HEK293T (cell line): ENCODE measurements at regions not wholly inside any gene's neighbourhood (a gene's known extent, or its start where the extent isn't known, plus 50 kb on each side); places are given as distances from the start of the nearest gene placed in this dataset.

Experiments
- CTCF ChIA-PET: fragments of 350-600 bp; formaldehyde crosslinking; extraction: SDS; loops from one replicate; lab custom pipeline; 2021; ENCODE audit warnings: antibody characterized with exemption, inconsistent platforms; lab: Yijun Ruan, JAX
- POLR2A ChIA-PET: fragments of 350-600 bp; formaldehyde crosslinking; extraction: SDS; loops from one replicate; lab custom pipeline; 2020; ENCODE audit warnings: antibody characterized with exemption, inconsistent platforms; lab: Yijun Ruan, JAX
- DNase-seq: peaks from one replicate; pipeline ENCODE4 v3.0.0; 2012; ENCODE audit warnings: mixed read lengths; ENCODE audit errors: extremely low spot score
- ARNT ChIP-seq: fragments of 450-650 bp; IDR thresholded peaks from 2 replicates; pipeline ENCODE4 v1.6.1; 2017; ENCODE audit warnings: mild to moderate bottlenecking
- BHLHE40 ChIP-seq: fragments of 450-650 bp; IDR thresholded peaks from 2 replicates; pipeline ENCODE4 v1.6.1; 2016; ENCODE audit warnings: mild to moderate bottlenecking, moderate library complexity, borderline replicate concordance
- CTBP1 ChIP-seq: fragments of 450-650 bp; IDR thresholded peaks from 2 replicates; pipeline ENCODE4 v1.6.1; 2016; ENCODE audit warnings: borderline replicate concordance
- ELF4 ChIP-seq: fragments of 450-650 bp; IDR thresholded peaks from 2 replicates; pipeline ENCODE4 v1.6.1; 2017; ENCODE audit warnings: antibody characterized with exemption
- FOXA1 ChIP-seq: fragments of 450-650 bp; IDR thresholded peaks from 2 replicates; pipeline ENCODE4 v1.6.1; 2016; ENCODE audit warnings: mild to moderate bottlenecking
- FOXK2 ChIP-seq: fragments of 450-650 bp; IDR thresholded peaks from 2 replicates; pipeline ENCODE4 v1.6.1; 2016; ENCODE audit warnings: mild to moderate bottlenecking
- FOXM1 ChIP-seq: fragments of 450-650 bp; IDR thresholded peaks from 2 replicates; pipeline ENCODE4 v1.6.1; 2017; ENCODE audit warnings: mild to moderate bottlenecking, borderline replicate concordance
- HDGF ChIP-seq: fragments of 450-650 bp; IDR thresholded peaks from 2 replicates; pipeline ENCODE4 v1.6.1; 2017; ENCODE audit warnings: antibody characterized with exemption, borderline replicate concordance
- L3MBTL2 ChIP-seq: fragments of 450-650 bp; conservative IDR thresholded peaks from 2 replicates; pipeline ENCODE4 v1.6.1; 2016; ENCODE audit warnings: mild to moderate bottlenecking
- LEF1 ChIP-seq: fragments of 450-650 bp; IDR thresholded peaks from 2 replicates; pipeline ENCODE4 v1.6.1; 2017; ENCODE audit warnings: mild to moderate bottlenecking, borderline replicate concordance
- NFRKB ChIP-seq: fragments of 450-650 bp; IDR thresholded peaks from 2 replicates; pipeline ENCODE4 v1.6.1; 2016; ENCODE audit warnings: mild to moderate bottlenecking, moderate library complexity
- SP1 ChIP-seq: fragments of 450-650 bp; IDR thresholded peaks from 2 replicates; pipeline ENCODE4 v1.6.1; 2017
- SUZ12 ChIP-seq: fragments of 450-650 bp; IDR thresholded peaks from 2 replicates; pipeline ENCODE4 v1.6.1; 2016; ENCODE audit warnings: mild to moderate bottlenecking
- TARDBP ChIP-seq: fragments of 450-650 bp; IDR thresholded peaks from 2 replicates; pipeline ENCODE4 v1.6.1; 2016
- ZNF384 ChIP-seq: fragments of 450-650 bp; IDR thresholded peaks from 2 replicates; pipeline ENCODE4 v1.6.1; 2016
- TF ChIP-seq, protein P1 (sequence below): fragments of 450-650 bp; IDR thresholded peaks from 2 replicates; pipeline ENCODE4 v1.6.1; 2016

GRCh38 chr4:92170340-92170739, 133.4 kb upstream of the GRID2 start:
- CTCF ChIA-PET = no interaction called here
- DNase-seq = no peak
- POLR2A ChIA-PET = no interaction called here
- no peak for TF ChIP-seq ELF4
- TF ChIP-seq SP1 = no peak
- TF ChIP-seq CTBP1 = no peak
- TF ChIP-seq BHLHE40 = no peak
- TF ChIP-seq ZNF384 = no peak
- TF ChIP-seq LEF1 = no peak
- no peak for TF ChIP-seq FOXK2
- no peak for TF ChIP-seq L3MBTL2
- no peak for TF ChIP-seq SUZ12
- TF ChIP-seq, protein P1, sequence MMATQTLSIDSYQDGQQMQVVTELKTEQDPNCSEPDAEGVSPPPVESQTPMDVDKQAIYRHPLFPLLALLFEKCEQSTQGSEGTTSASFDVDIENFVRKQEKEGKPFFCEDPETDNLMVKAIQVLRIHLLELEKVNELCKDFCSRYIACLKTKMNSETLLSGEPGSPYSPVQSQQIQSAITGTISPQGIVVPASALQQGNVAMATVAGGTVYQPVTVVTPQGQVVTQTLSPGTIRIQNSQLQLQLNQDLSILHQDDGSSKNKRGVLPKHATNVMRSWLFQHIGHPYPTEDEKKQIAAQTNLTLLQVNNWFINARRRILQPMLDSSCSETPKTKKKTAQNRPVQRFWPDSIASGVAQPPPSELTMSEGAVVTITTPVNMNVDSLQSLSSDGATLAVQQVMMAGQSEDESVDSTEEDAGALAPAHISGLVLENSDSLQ = no peak
- no peak for TF ChIP-seq HDGF

DNA sequence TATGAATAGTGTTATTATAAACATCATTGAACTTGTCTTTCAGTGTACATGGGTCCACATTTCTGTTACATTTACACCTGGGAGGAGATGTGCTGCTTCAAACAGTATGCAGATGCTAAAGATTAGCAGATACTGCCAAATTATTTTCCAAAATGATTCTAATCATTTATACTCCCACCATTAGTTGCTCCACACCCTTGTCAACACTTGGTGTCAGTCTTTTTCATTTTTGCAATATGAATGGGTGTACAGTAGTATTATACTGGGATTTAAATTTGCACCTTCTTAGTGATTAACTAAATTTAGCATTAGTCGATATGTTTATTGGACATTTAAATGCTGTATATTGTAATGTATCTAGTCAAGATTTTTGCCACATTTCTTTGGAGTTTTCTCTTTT, 131.6 kb upstream of the GRID2 start:
- DNase-seq = no peak
- TF ChIP-seq SP1 = no peak
- TF ChIP-seq NFRKB = no peak
- no peak for TF ChIP-seq TARDBP
- no peak for TF ChIP-seq FOXM1
- TF ChIP-seq CTBP1 = no peak
- no peak for TF ChIP-seq SUZ12
- TF ChIP-seq, protein P1 = no peak
- TF ChIP-seq LEF1 = no peak
- TF ChIP-seq L3MBTL2 = no peak
- TF ChIP-seq FOXA1 = no peak
- TF ChIP-seq ZNF384 = no peak
- TF ChIP-seq FOXK2 = no peak
- no peak for TF ChIP-seq ELF4
- TF ChIP-seq HDGF = no peak
- TF ChIP-seq BHLHE40 = no peak
- TF ChIP-seq ARNT = no peak
- ChIA-PET CTCF (no interaction called here), POLR2A (no interaction called here)

DNA sequence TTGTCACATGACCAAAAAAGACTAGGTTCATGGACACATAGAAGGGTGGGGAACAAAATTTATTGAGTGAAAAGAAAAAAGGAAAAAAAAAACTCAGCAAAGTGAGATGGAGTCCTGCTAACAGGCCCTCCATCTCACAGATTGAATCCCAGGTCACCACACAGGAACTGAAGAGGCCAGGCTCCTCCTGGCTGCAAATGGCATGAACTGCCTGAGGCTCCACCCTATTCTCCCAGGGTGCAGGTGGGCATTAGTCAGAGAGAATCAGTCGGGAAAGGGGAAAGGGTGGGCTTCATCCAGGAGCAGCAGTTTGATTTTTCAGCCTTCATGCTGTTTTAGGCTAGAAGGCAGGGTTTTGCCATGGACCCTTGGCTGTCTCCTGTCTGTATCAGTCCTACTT, 128.5 kb upstream of the GRID2 start:
- no peak for DNase-seq
- CTCF ChIA-PET = no interaction called here
- no peak for TF ChIP-seq BHLHE40
- POLR2A ChIA-PET = no interaction called here

- POLR2A ChIA-PET = no interaction called here
- TF ChIP-seq ARNT (no peak), FOXA1 (no peak), TARDBP (no peak), LEF1 (no peak), ELF4 (no peak)
- TF ChIP-seq, protein P1 = no peak
- no peak for DNase-seq
- CTCF ChIA-PET = no interaction called here
Measured at GRCh38 chr4:92182006-92182735, 121.6 kb upstream of the GRID2 start.

- DNase-seq = no peak
- TF ChIP-seq, protein P1 = no peak
- TF ChIP-seq CTBP1 = no peak
- no peak for TF ChIP-seq L3MBTL2
- TF ChIP-seq HDGF = no peak
- TF ChIP-seq FOXA1 = no peak
- TF ChIP-seq SUZ12 = no peak
- no peak for TF ChIP-seq ELF4
- no peak for TF ChIP-seq TARDBP
- TF ChIP-seq ARNT = no peak
- TF ChIP-seq LEF1 = no peak
- no peak for TF ChIP-seq ZNF384
- TF ChIP-seq SP1 = no peak
- ChIA-PET CTCF (no interaction called here), POLR2A (no interaction called here)
Measured at GRCh38 chr4:92182736-92183407, 120.9 kb upstream of the GRID2 start.

DNA sequence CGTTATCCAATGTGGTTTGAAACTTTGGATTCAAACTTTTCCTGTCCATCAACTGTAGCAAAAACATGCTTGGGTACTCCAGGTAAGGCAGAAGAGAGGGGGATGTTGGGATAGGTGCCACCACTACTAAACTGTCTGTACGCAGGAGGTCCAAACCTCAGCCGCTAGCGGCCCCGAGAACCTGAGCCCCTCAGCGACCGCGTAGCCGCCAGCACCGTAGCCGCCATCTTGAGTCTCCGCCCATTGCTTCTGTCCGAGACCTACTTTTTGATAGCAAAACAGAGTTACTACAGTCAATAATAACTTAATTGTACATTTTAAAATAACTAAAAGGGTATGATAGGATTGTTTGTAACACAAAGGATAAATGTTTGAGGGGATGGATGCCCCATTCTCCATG, 119.9 kb upstream of the GRID2 start:
- ChIA-PET POLR2A (no interaction called here), CTCF (no interaction called here)
- no peak for DNase-seq
- TF ChIP-seq CTBP1 = no peak
- no peak for TF ChIP-seq SP1
- no peak for TF ChIP-seq SUZ12
- no peak for TF ChIP-seq ARNT
- TF ChIP-seq FOXM1 = no peak
- no peak for TF ChIP-seq HDGF
